SIG-M5 treated with dmso at 0.1 percent for 504 hours (cell line): ENCODE measurements at regions not wholly inside any gene's neighbourhood (a gene's known extent, or its start where the extent isn't known, plus 50 kb on each side); places are given as distances from the start of the nearest gene placed in this dataset.
"Not testable (repeated sequence)": the region's sequence is repeated elsewhere in the genome, so short reads cannot be mapped to it uniquely, and the experiment has no call there.

ENCODE experiments used
- DNase-seq: peaks from one replicate; lab custom pipeline; 2025; ENCODE audit not compliant: unreplicated experiment; lab: John Stamatoyannopoulos, UW

GRCh38 chr13:99677116-99677951 is 176.1 kb downstream of the TM9SF2 start:
- no peak for DNase-seq

DNA sequence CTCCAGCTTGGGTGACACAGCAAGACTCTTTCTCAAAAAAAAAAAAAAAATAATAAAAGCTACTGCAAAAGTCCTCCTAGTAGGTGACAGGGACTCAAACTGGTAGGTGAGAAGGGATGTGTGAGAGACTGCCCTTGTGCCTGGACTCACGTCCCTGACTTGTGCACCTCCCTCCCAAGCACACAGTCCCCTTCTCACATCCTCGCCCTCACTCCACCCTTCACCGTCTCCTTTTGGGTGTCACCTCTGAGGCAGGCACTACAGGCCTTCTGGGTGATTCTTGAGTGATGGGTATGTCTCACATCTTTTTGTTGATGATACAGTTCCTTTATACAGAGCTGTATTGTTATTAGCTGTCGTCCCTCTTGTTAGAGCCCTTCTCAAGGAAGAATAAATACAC is 170.5 kb downstream of the TM9SF2 start:
- no peak for DNase-seq

DNA sequence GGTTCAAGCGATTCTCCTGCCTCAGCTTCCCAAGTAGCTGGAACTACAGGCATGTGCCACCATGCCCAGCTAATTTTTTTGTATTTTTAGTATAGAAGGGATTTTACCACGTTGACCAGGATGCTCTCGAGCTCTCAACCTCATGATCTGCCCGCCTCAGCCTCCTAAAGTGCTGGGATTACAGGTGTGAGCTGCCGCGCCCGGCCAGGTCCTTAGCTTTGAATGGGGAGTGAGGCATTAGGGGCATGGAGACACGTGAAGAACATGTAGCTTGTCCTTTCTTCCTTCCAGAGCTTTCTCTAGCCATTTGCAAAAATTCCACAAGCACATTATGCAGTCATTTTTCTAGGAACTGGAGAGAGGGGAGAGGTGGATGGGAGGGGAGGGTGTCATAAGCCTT is 167.8 kb downstream of the TM9SF2 start:
- not testable (repeated sequence) for DNase-seq

DNA sequence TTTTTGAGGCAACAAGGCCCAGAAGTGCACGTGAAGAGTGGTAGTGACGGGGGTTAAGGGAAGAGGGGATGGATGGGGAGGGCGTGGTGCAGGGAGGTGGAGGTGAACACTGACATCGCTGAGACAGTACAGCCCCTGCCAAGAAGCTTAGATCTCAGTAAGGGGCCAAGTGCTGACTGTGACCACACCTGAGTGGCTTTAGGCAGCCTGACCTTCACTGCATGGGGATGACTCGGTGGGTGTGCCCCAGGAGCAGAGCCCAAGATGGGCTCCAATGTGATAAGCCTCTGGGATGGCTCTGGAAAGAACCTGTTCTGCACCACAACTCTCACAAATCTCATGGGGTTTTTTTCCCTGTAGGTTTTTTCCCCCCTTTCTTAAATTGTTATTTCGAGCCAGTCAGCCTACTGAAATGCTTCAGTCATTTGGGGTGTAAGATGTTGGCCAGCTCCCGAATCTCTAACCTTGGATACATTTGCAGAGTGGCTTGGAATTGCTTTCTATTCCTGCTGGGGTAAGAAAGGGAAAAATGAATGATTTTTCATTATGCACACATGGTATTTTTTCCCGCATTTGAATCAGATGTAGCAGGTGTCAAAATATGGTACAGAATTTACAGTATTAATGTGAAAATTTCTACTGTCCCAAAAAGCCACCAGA is 165.0 kb downstream of the TM9SF2 start:
- DNase-seq: no peak

GRCh38 chr13:99665711-99666110 is 164.4 kb downstream of the TM9SF2 start:
- DNase-seq: no peak

DNA sequence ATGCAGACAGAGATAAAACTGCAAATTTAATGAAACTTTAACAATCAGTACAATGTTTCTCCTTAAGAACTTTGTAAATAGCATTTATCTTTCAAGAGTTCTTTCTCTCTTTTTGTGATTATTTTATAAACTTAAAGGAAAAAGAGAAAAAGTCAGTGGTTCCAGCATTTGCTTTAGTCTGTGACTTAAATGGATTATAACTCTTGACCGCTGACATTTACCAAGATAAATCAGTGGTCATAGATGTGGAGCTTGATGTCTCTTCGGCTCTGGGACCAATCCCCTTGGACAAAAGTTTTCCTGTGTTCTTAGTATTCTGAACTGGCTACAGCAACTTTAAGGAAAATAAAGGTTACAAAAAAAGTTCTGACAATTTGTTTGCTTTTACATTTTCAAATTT is 162.6 kb downstream of the TM9SF2 start:
- no peak for DNase-seq

DNA sequence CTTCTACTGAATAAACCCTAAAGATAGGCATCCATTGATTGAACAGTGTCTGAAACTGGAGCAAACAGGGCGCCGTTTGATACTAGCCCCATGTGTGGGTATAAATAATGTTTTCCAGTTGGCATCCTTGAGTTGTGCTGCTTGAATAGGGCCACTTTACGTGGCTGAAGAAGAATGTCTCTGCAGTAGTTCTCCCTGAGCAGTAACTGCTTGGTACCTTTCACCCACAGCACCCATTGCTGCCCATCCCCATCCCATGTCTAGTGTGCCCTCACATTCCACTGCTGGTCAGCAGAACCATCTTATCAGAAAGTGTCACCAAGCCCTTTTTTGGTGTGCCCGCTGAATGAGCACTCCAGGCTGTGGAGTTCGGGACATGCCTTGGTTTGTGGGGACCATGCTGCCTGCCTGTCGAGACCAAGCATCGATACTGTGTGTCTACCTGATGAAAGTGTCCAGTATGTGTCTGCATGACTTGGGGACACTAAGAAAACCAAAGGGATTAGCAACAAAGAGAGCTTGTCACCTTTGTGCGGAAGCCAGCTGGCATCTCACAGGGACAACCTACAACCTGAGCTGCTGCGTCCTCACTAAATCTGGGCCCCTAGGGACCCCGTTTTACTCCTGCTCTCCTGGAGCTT is 162.0 kb downstream of the TM9SF2 start:
- DNase-seq: no peak

DNA sequence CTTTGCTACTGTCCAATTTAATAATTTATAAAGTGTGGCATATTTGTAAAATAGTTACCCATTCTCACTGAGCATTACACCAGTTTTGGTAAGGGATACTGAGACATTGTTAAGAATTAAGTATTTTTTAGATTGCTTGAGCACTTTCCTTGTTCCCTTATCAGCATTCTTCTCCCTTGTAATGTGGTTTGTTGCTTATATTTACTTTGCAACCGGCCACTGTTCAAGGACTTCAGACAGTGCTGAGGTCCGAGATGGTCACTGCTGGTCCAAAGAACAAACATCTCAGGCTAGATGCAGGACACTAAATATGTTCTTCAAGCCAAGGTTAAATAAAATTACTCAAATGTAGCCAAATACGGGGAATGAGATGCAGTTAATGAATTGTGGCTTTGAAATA is 161.4 kb downstream of the TM9SF2 start:
- DNase-seq: no peak

- DNase-seq: no peak
These were observed 160.5 kb downstream of the TM9SF2 start for GRCh38 chr13:99661791-99662190.

- no peak for DNase-seq
These were observed 158.7 kb downstream of the TM9SF2 start for GRCh38 chr13:99659866-99660554.

GRCh38 chr13:99659226-99659625 is 158.0 kb downstream of the TM9SF2 start:
- DNase-seq: no peak

DNA sequence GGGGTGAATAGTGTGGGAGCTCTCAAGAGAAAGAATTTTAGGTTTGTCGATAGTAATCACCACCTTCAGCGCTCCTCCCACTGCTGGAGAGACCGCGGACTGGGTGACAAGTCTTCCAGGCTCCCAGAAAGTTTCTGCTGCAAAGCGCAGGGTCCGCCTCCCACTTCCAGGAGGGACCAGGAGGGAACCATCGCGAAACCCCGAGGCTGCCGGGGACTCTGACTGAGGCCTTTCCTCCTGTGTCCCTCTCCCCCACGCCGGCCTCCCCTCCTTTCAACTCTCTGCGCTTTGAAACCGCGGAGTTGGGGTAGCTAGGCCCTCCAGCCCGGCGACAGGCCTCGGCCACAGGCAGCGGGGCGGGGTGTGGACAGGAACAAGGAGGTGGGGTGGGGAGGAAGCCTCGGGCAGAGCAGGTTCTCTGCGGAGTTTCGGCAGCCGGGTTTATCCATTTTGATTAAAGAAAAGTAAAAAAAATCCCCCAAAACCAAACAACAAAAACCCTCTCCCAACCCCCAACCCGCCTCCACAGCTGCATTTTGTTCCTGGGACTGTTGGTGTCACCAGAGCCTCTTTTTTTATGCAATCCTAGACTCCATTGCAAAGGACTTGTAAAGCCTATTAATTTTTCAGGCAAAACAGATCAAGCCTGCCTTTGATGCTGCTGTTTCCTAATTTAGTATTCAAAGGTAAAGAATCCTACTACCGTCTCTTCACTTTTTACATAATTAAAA is 157.2 kb downstream of the TM9SF2 start:
- peak; percentile 31 for DNase-seq

- DNase-seq: no peak
These were observed 156.6 kb downstream of the TM9SF2 start for GRCh38 chr13:99657848-99658260.

- DNase-seq: no peak
These were observed 155.6 kb downstream of the TM9SF2 start for GRCh38 chr13:99656844-99657381.

GRCh38 chr13:99656092-99656745 is 154.9 kb downstream of the TM9SF2 start:
- DNase-seq: peak; percentile 80

DNA sequence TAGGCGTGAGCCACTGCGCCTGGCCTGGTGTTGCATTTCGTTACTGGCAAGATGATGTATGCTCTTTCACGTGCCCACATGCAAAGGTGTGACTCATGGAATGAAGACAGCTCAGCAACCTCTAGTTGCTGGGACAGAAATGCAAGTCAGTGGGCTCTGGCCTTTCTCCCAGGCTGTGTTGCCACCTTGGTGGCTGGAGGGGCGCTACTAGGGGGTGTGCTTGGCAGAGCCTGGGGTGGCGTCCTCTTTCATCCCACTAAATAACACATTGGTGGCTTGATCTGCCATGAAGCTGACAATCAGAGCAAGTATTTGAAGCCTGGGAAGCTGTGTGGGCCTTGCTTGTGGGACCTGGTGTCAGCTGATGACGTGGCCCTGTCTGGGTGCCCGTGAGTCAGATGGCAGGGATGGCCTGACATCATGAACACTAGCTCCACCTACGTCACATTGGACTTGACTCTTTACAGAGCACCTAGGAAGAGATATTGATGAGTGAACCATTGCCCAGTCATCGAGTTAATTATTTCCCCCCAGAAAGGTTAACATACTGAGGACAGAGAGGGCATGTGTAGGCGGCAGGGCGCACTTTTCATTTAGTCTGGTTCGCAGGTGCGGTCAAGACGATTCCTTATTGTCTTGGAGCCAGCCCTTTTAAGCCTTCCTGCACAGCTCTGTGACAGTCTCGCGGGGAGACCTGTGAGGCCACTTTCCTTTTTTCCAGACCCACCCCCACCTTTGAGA is 154.2 kb downstream of the TM9SF2 start:
- DNase-seq: no peak

- DNase-seq: no peak
These were observed 152.8 kb downstream of the TM9SF2 start for GRCh38 chr13:99654076-99654475.

DNA sequence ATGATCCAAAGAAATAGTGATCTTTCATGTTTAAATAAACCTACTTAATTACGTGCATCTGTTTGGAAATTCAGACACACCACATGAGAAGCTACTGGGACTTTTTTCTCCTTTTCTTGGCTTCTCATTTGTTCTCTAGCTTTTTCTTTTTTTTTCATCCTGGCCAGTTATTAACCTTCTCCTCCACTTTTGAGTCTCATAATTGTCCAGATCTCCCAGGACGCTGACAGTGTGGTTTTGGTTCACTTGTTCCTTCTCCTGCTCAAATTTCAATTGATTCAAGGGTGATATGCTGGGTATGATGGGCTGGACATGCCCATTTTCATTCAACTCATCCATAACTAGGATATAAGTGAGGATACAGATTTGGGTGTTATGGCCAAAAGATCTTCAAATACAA is 152.3 kb downstream of the TM9SF2 start:
- DNase-seq: no peak

DNA sequence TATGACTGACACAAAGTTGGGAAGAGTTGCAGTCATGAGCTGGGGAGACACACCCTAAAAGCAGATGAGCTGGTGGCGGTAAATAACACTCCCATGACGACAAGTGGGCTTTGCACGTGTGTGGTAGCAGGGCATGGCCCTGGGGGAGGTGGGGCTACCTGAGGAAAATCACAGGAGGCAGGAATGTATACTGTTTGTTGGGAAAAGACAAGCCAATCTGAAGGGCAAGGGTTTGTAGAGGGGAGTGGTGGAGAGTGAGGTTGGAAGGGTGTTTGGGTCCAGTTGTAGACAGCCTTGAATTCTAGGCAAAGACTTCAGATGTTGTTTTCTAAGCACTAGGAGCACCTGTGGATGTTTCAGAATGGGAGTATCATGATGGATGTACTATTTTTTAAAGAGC is 151.6 kb downstream of the TM9SF2 start:
- DNase-seq: no peak
